Transverse colon (tissue), 4 donors: ENCODE measurements at regions not wholly inside any gene's neighbourhood (a gene's known extent, or its start where the extent isn't known, plus 50 kb on each side); places are given as distances from the start of the nearest gene placed in this dataset.

ENCODE experiments used
- POLR2A ChIP-seq: fragments of 450-650 bp; IDR thresholded peaks from one replicate; pipeline ENCODE4 v1.6.1; 2016; ENCODE audit warnings: antibody characterized with exemption, mild to moderate bottlenecking, moderate library complexity
- POLR2AphosphoS5 ChIP-seq, 3 donors: sonication (generic); formaldehyde crosslinking; IDR thresholded peaks; one replicate each; pipeline ENCODE4 v1.6.1; 2016; ENCODE audit warnings: antibody characterized with exemption in 3 of 3
- TF ChIP-seq, protein P1 (sequence below), 5 experiments: fragments of 200-600 bp in 3 of 5; fragments of 450-650 bp in 2 of 5; sonication (generic) in 3 of 5; IDR thresholded peaks; 1 replicate in 2 of 5; 2 replicates in 3 of 5; pipeline ENCODE4 v1.5.1; 2016 to 2017; ENCODE audit warnings: antibody characterized with exemption in 5 of 5, inconsistent platforms in 3 of 5, mild to moderate bottlenecking in 2 of 5, moderate library complexity in 1 of 5

GRCh38 chr11:90770007-90770406 is 547.2 kb upstream of the CHORDC1 start:
- TF ChIP-seq POLR2A (no peak), POLR2AphosphoS5 (IDR thresholded peaks at IDR 0.05) (no peak)
- TF ChIP-seq, protein P1, sequence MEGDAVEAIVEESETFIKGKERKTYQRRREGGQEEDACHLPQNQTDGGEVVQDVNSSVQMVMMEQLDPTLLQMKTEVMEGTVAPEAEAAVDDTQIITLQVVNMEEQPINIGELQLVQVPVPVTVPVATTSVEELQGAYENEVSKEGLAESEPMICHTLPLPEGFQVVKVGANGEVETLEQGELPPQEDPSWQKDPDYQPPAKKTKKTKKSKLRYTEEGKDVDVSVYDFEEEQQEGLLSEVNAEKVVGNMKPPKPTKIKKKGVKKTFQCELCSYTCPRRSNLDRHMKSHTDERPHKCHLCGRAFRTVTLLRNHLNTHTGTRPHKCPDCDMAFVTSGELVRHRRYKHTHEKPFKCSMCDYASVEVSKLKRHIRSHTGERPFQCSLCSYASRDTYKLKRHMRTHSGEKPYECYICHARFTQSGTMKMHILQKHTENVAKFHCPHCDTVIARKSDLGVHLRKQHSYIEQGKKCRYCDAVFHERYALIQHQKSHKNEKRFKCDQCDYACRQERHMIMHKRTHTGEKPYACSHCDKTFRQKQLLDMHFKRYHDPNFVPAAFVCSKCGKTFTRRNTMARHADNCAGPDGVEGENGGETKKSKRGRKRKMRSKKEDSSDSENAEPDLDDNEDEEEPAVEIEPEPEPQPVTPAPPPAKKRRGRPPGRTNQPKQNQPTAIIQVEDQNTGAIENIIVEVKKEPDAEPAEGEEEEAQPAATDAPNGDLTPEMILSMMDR (IDR thresholded peaks at IDR 0.05), result no peak
